CD4-positive, alpha-beta T cell (primary cell): ENCODE measurements at regions not wholly inside any gene's neighbourhood (a gene's known extent, or its start where the extent isn't known, plus 50 kb on each side); places are given as distances from the start of the nearest gene placed in this dataset.

Source experiments
- ATAC-seq: fragments of 200-7000 bp; cut with Tn5 transposase; one replicate; pipeline ENCODE4 v1.10.0; 2022; ENCODE audit warnings: mild to moderate bottlenecking; ENCODE audit not compliant: poor library complexity
- CTCF ChIA-PET: fragments of 350-600 bp; sonication (Branson Sonifier 250); formaldehyde crosslinking; loops from one replicate; lab custom pipeline; 2021; ENCODE audit warnings: antibody characterized with exemption, inconsistent platforms; lab: Charles Lee
- POLR2A ChIA-PET: fragments of 350-600 bp; sonication (Branson Sonifier 250); formaldehyde crosslinking; loops from one replicate; lab custom pipeline; 2021; ENCODE audit warnings: antibody characterized with exemption, inconsistent platforms; lab: Charles Lee
- DNase-seq, 14 experiments: peaks; one replicate each; pipeline ENCODE4 v3.0.0-alpha.2; 2013 to 2020; ENCODE audit warnings: mixed read lengths in 2 of 14
- H3K27ac ChIP-seq, 2 donors: one replicate each; pipeline versions ENCODE4 v1.5.1 to v1.7.0; 2013; ENCODE audit warnings: low read length in 2 of 2, low read depth in 1 of 2, mild to moderate bottlenecking in 1 of 2
- H3K27me3 ChIP-seq, 2 experiments: 1 replicate in 1 of 2; 2 replicates in 1 of 2; pipeline versions ENCODE4 v1.6.1 to v1.7.0; 2013; ENCODE audit warnings: low read length in 2 of 2, control low read depth in 1 of 2, mild to moderate bottlenecking in 1 of 2, moderate library complexity in 1 of 2; ENCODE audit not compliant: insufficient read depth in 2 of 2, control insufficient read depth in 1 of 2
- H3K36me3 ChIP-seq: one replicate; pipeline ENCODE4 v1.6.1; 2013; ENCODE audit warnings: low read length, control low read depth; ENCODE audit not compliant: insufficient read depth
- H3K4me1 ChIP-seq: one replicate; pipeline ENCODE4 v1.6.1; 2013; ENCODE audit warnings: low read length, control low read depth; ENCODE audit not compliant: insufficient read depth
- H3K4me3 ChIP-seq: one replicate; pipeline ENCODE4 v1.5.1; 2013; ENCODE audit warnings: mild to moderate bottlenecking, low read length, moderate library complexity
- H3K9me3 ChIP-seq, 2 experiments: 1 replicate in 1 of 2; 2 replicates in 1 of 2; pipeline versions ENCODE4 v1.6.1 to v1.7.0; 2013; ENCODE audit warnings: low read length in 2 of 2, mild to moderate bottlenecking in 2 of 2, control low read depth in 1 of 2, moderate library complexity in 1 of 2; ENCODE audit not compliant: control insufficient read depth in 1 of 2, insufficient read depth in 1 of 2
- H3K27ac Mint-ChIP-seq: one replicate; pipeline ENCODE4 v1.8.0; 2020; ENCODE audit warnings: mixed read lengths
- H3K27me3 Mint-ChIP-seq: one replicate; pipeline ENCODE4 v1.8.0; 2021; ENCODE audit warnings: mixed read lengths
- H3K36me3 Mint-ChIP-seq: one replicate; pipeline ENCODE4 v1.8.0; 2021; ENCODE audit warnings: low read depth, mixed read lengths
- H3K4me1 Mint-ChIP-seq: one replicate; pipeline ENCODE4 v1.8.0; 2021; ENCODE audit warnings: low read depth, mixed read lengths
- H3K4me3 Mint-ChIP-seq: one replicate; pipeline ENCODE4 v1.8.0; 2020; ENCODE audit warnings: mild to moderate bottlenecking, mixed read lengths
- H3K9me3 Mint-ChIP-seq: one replicate; pipeline ENCODE4 v1.8.0; 2020; ENCODE audit warnings: mixed read lengths
- intact Hi-C, 2 experiments: fragments of 100-400 bp; cut with DNase I in 1 of 2; cut with micrococcal nuclease in 1 of 2; formaldehyde crosslinking; loops; one replicate each; pipeline versions ENCODE4 v1.15.1 to v1.9.0; 2023 to 2025; cut with DNase I, micrococcal nuclease
- TF ChIP-seq, protein P1 (sequence below): fragments of 200-600 bp; IDR thresholded peaks from one replicate; pipeline ENCODE4 v1.8.0; 2022; ENCODE audit warnings: antibody characterized with exemption, mild to moderate bottlenecking

GRCh38 chr10:29794776-29795611 lies 160.2 kb upstream of the SVIL start:
- Histone ChIP-seq H3K36me3 (no peaks in the 10 kb centered on the region), H3K4me3 (no peak overlapping the region), H3K4me1 (no peaks in the 10 kb centered on the region), H3K27me3 (no peaks in the 10 kb centered on the region), H3K27ac (no peak overlapping the region), H3K9me3 (no peaks in the 10 kb centered on the region)
- intact Hi-C loops = no loop called here
- CTCF ChIA-PET = no interaction called here
- Mint-ChIP-seq H3K4me3 (no peak overlapping the region), H3K4me1 (no peaks in the 10 kb centered on the region), H3K36me3 (no peaks in the 10 kb centered on the region), H3K27ac (no peak overlapping the region), H3K27me3 (no peaks in the 10 kb centered on the region), H3K9me3 (no peaks in the 10 kb centered on the region)
- POLR2A ChIA-PET = no interaction called here
- no peak for ATAC-seq
- TF ChIP-seq, protein P1, sequence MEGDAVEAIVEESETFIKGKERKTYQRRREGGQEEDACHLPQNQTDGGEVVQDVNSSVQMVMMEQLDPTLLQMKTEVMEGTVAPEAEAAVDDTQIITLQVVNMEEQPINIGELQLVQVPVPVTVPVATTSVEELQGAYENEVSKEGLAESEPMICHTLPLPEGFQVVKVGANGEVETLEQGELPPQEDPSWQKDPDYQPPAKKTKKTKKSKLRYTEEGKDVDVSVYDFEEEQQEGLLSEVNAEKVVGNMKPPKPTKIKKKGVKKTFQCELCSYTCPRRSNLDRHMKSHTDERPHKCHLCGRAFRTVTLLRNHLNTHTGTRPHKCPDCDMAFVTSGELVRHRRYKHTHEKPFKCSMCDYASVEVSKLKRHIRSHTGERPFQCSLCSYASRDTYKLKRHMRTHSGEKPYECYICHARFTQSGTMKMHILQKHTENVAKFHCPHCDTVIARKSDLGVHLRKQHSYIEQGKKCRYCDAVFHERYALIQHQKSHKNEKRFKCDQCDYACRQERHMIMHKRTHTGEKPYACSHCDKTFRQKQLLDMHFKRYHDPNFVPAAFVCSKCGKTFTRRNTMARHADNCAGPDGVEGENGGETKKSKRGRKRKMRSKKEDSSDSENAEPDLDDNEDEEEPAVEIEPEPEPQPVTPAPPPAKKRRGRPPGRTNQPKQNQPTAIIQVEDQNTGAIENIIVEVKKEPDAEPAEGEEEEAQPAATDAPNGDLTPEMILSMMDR = no peak
- DNase-seq = no peak

- H3K4me3 Mint-ChIP-seq = no peak overlapping the region
- H3K36me3 Mint-ChIP-seq = no peaks in the 10 kb centered on the region
- CTCF ChIA-PET = no interaction called here
- H3K9me3 Mint-ChIP-seq = peaks cover 4% of the 10 kb centered on the region
- H3K4me1 Mint-ChIP-seq = no peaks in the 10 kb centered on the region
- ATAC-seq (no peak), DNase-seq (no peak)
- H3K27ac Mint-ChIP-seq = no peak overlapping the region
- Histone ChIP-seq H3K4me1 (no peaks in the 10 kb centered on the region), H3K27me3 (no peaks in the 10 kb centered on the region), H3K4me3 (no peak overlapping the region), H3K36me3 (no peaks in the 10 kb centered on the region), H3K27ac (no peak overlapping the region), H3K9me3 (peaks cover 0 to 7% of the 10 kb centered on the region in 2 experiments)
- POLR2A ChIA-PET = no interaction called here
- intact Hi-C loops = no loop called here
- H3K27me3 Mint-ChIP-seq = no peaks in the 10 kb centered on the region
- TF ChIP-seq, protein P1 = no peak
Measured at GRCh38 chr10:29791773-29792172, 157.0 kb upstream of the SVIL start.

GRCh38 chr10:29790207-29790606 lies 155.4 kb upstream of the SVIL start:
- no peak overlapping the region for H3K4me3 ChIP-seq
- Mint-ChIP-seq H3K4me1 (no peaks in the 10 kb centered on the region), H3K27me3 (no peaks in the 10 kb centered on the region), H3K27ac (no peak overlapping the region), H3K9me3 (peaks cover 4% of the 10 kb centered on the region), H3K36me3 (no peaks in the 10 kb centered on the region), H3K4me3 (no peak overlapping the region)
- ChIA-PET CTCF (no interaction called here), POLR2A (no interaction called here)
- H3K27ac ChIP-seq = no peak overlapping the region
- ATAC-seq (no peak), DNase-seq (no peak)
- H3K36me3 ChIP-seq = no peaks in the 10 kb centered on the region
- H3K27me3 ChIP-seq = no peaks in the 10 kb centered on the region
- intact Hi-C loops = no loop called here
- H3K4me1 ChIP-seq = no peaks in the 10 kb centered on the region
- TF ChIP-seq, protein P1 = no peak
- peaks cover 0 to 7% of the 10 kb centered on the region in 2 experiments for H3K9me3 ChIP-seq
